HUDEP-2 (cell line): ENCODE measurements at regions not wholly inside any gene's neighbourhood (a gene's known extent, or its start where the extent isn't known, plus 50 kb on each side); places are given as distances from the start of the nearest gene placed in this dataset.

Experiments
- DNase-seq, 76 experiments: peaks; one replicate each; lab custom pipeline; 2025; ENCODE audit not compliant: unreplicated experiment in 76 of 76; lab: John Stamatoyannopoulos, UW

GRCh38 chr10:44674536-44675386 lies 236.4 kb upstream of the TMEM72 start:
- no peak for DNase-seq

- no peak for DNase-seq
Observed at GRCh38 chr10:44675387-44675874, 235.7 kb upstream of the TMEM72 start.

DNA sequence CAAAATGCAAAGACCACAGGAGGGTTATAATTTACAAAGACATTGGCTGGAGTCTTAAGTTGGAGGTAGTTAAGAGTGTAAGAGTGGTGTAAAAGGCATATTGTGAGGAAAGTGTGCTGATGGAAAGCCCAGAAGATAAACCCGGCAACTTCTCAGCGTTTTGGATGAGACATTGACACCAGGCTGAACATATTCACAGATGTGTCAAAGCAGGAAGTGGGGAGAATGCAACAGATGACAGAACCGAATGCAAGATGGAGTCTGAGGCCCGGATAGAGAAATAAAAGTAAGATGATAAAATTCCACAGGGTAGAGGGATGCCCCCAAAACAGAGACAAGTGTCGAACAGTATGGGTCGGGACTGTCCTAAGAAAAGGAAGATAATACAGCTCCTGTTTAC lies 230.4 kb upstream of the TMEM72 start:
- no peak for DNase-seq

DNA sequence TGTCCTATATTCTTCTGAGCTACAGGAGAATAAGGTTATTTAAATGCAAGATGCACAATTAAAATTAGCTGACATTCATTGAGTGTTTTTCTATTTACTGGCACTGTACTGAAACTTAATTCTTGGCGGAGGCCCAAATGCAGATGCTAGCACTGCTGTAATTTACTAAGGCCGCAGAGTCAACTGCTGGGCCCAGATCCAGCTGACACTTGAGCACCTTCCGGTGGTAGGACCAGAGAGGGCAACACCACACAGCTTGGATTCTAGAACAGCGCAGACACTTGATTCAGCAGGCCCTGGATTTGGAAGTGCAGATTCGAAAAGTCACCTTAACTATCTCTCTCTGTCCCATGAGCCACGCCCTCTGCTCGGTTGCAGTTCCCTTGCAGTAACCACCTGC lies 228.6 kb upstream of the TMEM72 start:
- no peak for DNase-seq

GRCh38 chr10:44684661-44685060 lies 226.5 kb upstream of the TMEM72 start:
- no peak for DNase-seq

DNA sequence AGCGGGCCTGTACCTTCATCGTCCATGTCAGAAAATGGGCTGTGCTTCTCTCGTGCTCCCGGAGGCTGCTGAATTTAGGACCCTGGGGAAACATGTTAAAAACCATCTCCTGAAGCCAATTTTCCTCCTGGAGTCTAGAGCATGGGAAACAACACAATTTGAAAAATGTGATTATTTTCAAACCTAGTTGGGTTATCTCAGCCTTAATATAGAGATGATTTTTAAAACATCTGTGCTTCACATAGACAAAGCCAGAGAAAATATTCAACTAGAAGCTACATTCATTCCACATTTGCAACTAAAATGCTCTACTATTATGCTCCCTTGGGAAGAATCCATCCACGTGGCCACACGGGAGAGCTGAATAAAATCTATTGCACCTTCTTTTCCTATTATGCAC lies 225.9 kb upstream of the TMEM72 start:
- DNase-seq: no peak

DNA sequence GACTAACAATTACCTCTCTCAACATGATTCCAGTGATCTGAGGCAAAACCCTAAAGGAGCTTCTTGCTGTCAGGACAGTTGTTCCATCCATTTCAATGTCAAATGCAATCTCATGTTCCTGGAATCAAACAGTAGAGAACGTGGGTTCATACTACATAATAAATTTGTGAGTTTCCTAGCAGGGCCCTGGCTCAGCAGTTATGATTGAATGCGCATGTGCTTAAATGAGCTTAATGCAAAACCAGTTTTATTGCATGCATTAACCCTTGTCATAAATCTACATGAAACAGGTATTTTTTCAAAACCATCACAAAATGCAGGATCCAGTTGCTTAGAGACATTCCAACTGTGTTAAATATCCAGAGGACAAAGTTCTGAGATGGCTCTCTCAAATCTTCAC lies 225.4 kb upstream of the TMEM72 start:
- DNase-seq: no peak

DNA sequence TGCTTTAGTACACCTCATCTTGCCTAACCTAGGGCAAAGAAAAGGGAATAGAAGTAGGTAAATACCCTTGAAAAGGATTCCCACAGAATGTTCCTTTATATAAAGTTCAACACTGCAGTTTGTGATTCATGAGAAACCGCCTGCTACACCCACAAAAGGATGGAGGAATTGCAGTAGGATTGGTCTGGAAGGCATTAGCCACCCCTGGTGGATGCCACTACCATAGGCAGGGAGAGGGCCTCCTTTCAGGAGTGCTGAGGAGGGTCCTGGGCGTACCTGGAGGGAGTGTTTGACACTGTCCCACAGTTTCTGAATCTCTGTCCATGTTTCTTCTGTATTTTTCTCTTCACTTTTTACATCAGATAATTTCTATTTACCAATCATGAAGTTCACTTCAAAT lies 221.8 kb upstream of the TMEM72 start:
- DNase-seq: no peak

DNA sequence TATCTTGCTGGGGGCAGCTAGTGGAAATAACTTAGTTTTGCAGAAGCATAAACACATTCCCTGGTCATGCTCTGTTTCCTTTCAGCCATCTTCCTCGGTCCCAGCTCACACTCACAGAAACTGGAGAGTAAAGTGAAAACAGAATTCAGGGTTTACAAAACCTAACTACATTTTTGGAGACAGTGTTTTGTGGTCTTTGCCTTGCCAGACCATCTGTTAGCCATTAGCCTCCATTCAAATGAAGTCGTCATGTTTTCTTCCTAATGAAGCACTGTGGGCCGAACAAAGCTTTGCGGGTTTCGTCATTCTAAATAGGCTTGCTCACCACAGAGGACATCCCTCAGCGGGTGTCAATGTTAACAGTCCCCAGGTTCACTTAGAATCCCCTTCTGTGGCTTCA lies 214.6 kb upstream of the TMEM72 start:
- no peak for DNase-seq

GRCh38 chr10:44697116-44697515 lies 214.0 kb upstream of the TMEM72 start:
- DNase-seq: no peak

DNA sequence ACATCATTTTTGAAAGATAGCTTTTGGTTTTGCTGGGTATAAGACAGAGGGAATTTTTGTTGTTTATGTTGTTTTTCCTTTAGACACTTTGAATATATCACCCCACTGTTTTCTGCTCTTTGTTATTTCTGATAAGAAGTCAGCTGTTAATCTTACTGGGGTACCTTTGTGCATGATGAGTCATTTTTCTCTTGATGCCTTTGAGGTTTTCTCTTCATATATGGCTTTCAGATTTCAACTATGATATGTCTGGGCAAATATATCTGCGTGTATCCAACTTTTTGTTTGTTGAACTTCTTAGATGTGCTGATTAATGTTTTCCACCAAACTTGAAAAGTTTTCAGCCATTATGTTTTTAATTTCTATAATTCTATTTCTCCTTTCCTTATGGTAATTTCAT lies 208.6 kb upstream of the TMEM72 start:
- no peak for DNase-seq

- DNase-seq: no peak
Observed at GRCh38 chr10:44703241-44704155, 207.6 kb upstream of the TMEM72 start.

- no peak for DNase-seq
Observed at GRCh38 chr10:44704616-44705015, 206.5 kb upstream of the TMEM72 start.

GRCh38 chr10:44706745-44707144 lies 204.4 kb upstream of the TMEM72 start:
- DNase-seq: no peak

GRCh38 chr10:44713307-44713706 lies 197.8 kb upstream of the TMEM72 start:
- DNase-seq: no peak

- no peak for DNase-seq
Observed at GRCh38 chr10:44714451-44714850, 196.7 kb upstream of the TMEM72 start.

DNA sequence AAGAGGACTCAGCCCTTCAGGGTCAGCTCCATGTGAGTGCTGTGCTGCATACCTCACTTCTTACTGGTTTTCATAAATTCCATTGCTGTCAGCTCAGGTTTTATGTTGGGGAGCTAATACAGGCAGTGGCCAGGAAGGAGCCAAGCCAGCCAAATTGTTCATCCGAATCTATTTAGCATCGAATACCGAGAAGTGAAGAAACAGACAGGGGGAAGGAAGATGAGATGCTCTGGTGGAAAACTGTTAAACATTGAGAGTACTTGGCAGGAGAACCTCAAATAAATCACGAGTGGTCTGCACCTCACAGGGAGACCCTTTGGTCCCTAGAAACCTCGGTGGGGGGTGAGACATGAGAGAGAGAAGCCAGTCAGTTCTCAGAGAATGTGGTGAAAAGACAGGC lies 196.0 kb upstream of the TMEM72 start:
- no peak for DNase-seq

- no peak for DNase-seq
Observed at GRCh38 chr10:44716470-44717015, 194.6 kb upstream of the TMEM72 start.

GRCh38 chr10:44723082-44723481 lies 188.1 kb upstream of the TMEM72 start:
- no peak for DNase-seq

DNA sequence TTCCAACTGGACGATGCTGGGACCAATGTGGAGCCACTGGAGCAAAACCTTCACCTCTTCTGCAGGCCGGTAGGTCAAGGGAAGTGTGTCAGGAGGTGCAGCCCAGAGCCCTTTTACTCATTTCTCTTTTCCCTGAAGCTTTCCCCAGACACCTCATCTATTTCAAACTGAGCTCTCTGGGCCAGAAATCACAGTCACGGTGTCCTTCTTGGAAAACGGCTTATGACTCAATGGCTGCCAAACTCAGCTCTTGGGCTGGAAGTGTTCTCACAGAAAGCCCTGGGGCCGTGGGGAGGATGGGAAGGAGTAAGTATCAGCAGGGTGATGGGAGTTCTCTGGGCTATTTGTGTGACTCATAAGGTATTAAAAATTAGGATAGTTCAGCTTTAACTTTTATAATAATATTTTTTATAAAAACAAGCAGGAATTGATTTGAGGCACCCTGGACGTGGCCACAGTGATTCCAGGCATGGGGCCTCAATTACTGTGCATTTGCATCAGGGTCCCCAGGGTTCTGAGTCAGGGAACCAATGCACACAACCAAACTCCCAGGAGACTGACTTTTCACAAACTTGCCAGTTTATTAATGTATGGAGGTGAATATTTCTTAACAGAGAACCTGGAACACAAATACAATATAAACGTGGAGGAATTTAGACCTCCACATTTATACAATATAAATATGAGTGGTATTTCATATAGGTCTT lies 187.4 kb upstream of the TMEM72 start:
- no peak for DNase-seq
